BJ (cell line): ENCODE measurements at regions not wholly inside any gene's neighbourhood (a gene's known extent, or its start where the extent isn't known, plus 50 kb on each side); places are given as distances from the start of the nearest gene placed in this dataset.

ENCODE experiments used
- CTCF ChIA-PET: fragments of 350-600 bp; formaldehyde crosslinking; extraction: SDS; loops from one replicate; lab custom pipeline; 2021; ENCODE audit warnings: antibody characterized with exemption, inconsistent platforms; lab: Yijun Ruan, JAX
- POLR2A ChIA-PET: fragments of 300-600 bp; sonication (Branson Sonifier 250); formaldehyde crosslinking; extraction: SDS; loops from one replicate; lab custom pipeline; 2021; ENCODE audit warnings: antibody characterized with exemption; lab: Charles Lee
- DNase-seq: peaks from one replicate; pipeline ENCODE4 v3.0.0-alpha.2; 2011; ENCODE audit warnings: low read depth
- H3K27me3 ChIP-seq: 2 replicates; pipeline ENCODE4 v1.6.0; 2011; ENCODE audit warnings: low read length; ENCODE audit not compliant: control insufficient read depth, insufficient read depth
- H3K36me3 ChIP-seq: 2 replicates; pipeline ENCODE4 v1.5.1; 2011; ENCODE audit warnings: low read length; ENCODE audit not compliant: control insufficient read depth, insufficient read depth
- H3K4me3 ChIP-seq: 2 replicates; pipeline ENCODE4 v1.5.1; 2011; ENCODE audit warnings: low read depth, mild to moderate bottlenecking, control low read depth, low read length
- CTCF ChIP-seq: IDR thresholded peaks from 2 replicates; pipeline ENCODE4 v1.5.1; 2011; ENCODE audit warnings: low read depth, mild to moderate bottlenecking, control low read depth, inconsistent platforms, low read length, moderate library complexity; ENCODE audit not compliant: insufficient read depth

DNA sequence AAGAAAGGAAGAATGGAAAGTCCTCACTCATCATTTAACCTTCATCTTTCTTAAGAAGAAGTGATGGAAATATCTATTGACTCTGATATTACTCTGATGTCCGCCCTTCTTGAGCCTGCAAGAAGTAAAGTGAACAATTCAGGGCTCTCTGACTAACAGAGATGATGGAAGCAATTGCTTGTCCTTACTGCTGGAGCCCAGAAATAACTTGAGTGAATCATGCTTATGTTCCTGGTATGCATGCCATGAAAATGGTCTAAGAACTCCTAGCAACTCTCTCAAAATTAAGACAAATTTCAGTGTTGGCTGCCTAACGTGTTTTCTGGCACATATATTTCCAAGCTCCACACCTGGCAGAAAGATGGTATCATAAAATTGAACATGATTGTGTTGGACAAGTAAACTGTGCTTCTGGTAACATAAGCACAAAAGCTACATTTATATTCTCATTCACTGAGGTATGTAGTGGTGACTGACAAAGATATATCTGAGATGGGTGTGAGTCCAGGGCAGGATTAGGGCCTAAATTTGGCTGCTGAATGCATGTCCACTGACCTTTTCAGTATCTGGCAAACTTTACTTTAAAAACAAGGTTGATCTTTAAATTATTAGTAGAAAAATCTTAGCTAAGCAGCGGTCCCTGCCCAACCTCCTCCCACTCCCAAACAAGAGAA is 109.2 kb upstream of the OTUD4 start:
- H3K27me3 ChIP-seq = no peaks in the 10 kb centered on the region
- ChIA-PET CTCF (no interaction called here), POLR2A (no interaction called here)
- DNase-seq = peak; percentile 21
- H3K36me3 ChIP-seq = no peaks in the 10 kb centered on the region
- no peak for TF ChIP-seq CTCF
- no peak overlapping the region for H3K4me3 ChIP-seq

DNA sequence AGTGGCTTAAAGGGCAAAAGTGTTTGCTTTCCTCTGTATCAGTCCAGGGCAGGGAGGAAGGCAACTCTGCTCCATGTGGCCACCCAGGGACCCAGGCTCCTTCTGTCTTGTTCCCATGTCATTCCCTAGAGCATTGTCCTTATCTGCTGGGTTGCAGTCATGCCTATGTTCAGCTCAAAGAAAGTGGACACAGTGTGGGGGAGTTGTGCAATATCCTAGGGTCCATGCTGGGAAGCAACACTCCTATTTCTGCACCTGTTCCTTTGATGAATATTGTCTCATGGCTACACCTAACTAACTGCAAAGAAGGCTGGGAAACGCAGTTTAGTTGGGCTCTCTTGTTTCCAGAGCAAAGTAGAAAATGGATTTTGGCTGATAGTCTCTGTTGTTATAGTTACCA is 107.0 kb upstream of the OTUD4 start:
- ChIA-PET POLR2A (no interaction called here), CTCF (no interaction called here)
- no peak overlapping the region for H3K4me3 ChIP-seq
- H3K36me3 ChIP-seq = no peaks in the 10 kb centered on the region
- no peak for DNase-seq
- H3K27me3 ChIP-seq = no peaks in the 10 kb centered on the region
- no peak for TF ChIP-seq CTCF

- Histone ChIP-seq H3K36me3 (no peaks in the 10 kb centered on the region), H3K4me3 (no peak overlapping the region), H3K27me3 (no peaks in the 10 kb centered on the region)
- TF ChIP-seq CTCF = no peak
- CTCF ChIA-PET = interaction anchor here (0.6 kb wide), 1 partner anchor 219 kb away, joined by 3 read pairs; no protein-coding TSS in a partner anchor
- POLR2A ChIA-PET = interaction anchor here (0.6 kb wide), 1 partner anchor 37 kb away, joined by 3 read pairs; no protein-coding TSS in a partner anchor
- no peak for DNase-seq
Observed at GRCh38 chr4:145285928-145286327, 105.5 kb upstream of the OTUD4 start.

DNA sequence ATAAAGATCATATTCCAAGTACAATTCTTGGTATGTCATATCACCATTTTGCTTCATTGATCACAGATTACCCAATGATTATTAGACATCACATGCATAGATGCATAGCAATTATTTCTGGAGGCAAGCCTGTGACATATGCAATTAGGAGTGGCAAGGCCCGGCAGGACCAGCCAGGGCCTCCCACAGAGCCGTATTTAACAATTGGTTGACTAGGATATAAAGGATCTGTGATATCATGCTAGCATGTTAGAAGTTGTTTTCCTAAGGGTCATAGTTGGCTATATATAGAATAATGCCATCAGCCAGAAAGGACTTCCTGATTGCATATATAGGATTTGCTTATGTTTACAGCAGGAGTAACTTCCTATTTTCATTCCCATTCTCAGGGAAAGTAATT is 103.5 kb upstream of the OTUD4 start:
- ChIA-PET CTCF (interaction anchor here (0.6 to 1.0 kb wide), 4 partner anchors 17 to 1136 kb away, joined by 3 to 5 read pairs (median 3); no protein-coding TSS in a partner anchor), POLR2A (no interaction called here)
- Histone ChIP-seq H3K4me3 (no peak overlapping the region), H3K27me3 (no peaks in the 10 kb centered on the region), H3K36me3 (no peaks in the 10 kb centered on the region)
- no peak for DNase-seq
- TF ChIP-seq CTCF = no peak

DNA sequence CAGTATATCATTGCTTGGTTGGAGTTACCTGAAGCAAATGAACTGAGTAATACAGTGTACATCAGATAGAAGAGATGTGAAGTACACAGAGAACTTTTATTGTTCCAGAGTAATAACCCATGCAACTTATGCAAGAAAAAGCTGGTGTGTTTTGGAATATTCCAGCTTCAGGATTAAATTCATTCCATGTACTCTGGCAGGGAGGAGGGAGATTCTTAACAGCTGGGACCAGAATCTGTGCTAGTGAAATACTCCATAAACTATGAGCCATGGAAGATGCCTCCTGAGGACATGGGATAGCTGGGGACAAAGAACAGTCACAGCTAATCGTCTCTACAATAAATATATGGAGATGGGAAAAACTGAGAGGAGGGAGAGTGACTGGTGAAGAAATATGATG is 101.6 kb upstream of the OTUD4 start:
- H3K27me3 ChIP-seq = no peaks in the 10 kb centered on the region
- POLR2A ChIA-PET = no interaction called here

More for the DNA sequence above, 101.6 kb upstream of the OTUD4 start:
- CTCF ChIA-PET = interaction anchor here (0.6 to 2.1 kb wide), 2 partner anchors 47 to 48 kb away, joined by 3 to 4 read pairs; no protein-coding TSS in a partner anchor
- Histone ChIP-seq H3K4me3 (no peak overlapping the region), H3K36me3 (no peaks in the 10 kb centered on the region)
- no peak for TF ChIP-seq CTCF
- no peak for DNase-seq
